HG02763 (cell line): ENCODE measurements at regions not wholly inside any gene's neighbourhood (a gene's known extent, or its start where the extent isn't known, plus 50 kb on each side); places are given as distances from the start of the nearest gene placed in this dataset.
"Not testable (repeated sequence)": the region's sequence is repeated elsewhere in the genome, so short reads cannot be mapped to it uniquely, and the experiment has no call there.

ENCODE experiments used
- ATAC-seq: cut with Tn5 transposase; IDR thresholded peaks from one replicate; pipeline ENCODE4 v1.9.1; 2021; ENCODE audit warnings: mild to moderate bottlenecking, moderate library complexity; ENCODE audit not compliant: unreplicated experiment

GRCh38 chr13:94824601-94825000 lies 112.3 kb upstream of the SOX21 start:
- ATAC-seq, result no peak

- ATAC-seq, result no peak
Observed at GRCh38 chr13:94822356-94822755, 110.0 kb upstream of the SOX21 start.

- no peak for ATAC-seq
Observed at GRCh38 chr13:94816256-94816655, 103.9 kb upstream of the SOX21 start.

- peak; percentile 83 for ATAC-seq
Observed at GRCh38 chr13:94813920-94814475, 101.7 kb upstream of the SOX21 start.

DNA sequence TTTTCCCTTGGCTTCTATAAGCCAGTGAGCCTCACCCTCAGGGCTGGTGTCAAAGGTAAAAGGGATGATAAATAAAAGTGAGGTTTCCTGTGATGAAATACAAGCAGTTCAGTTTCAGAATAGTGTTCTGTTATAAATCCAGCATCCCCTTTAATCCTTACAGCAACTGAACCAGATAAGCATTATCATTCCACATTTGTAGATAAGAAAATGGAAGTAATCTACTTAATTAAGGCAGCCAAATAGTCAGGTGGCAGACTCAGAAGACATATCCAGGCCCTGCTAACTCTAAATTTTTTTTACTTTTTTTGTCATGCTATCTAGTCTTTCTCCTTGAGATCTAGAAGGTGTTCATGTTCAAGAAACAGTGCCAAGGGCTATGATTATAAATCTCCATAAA lies 99.4 kb upstream of the SOX21 start:
- ATAC-seq, result no peak

DNA sequence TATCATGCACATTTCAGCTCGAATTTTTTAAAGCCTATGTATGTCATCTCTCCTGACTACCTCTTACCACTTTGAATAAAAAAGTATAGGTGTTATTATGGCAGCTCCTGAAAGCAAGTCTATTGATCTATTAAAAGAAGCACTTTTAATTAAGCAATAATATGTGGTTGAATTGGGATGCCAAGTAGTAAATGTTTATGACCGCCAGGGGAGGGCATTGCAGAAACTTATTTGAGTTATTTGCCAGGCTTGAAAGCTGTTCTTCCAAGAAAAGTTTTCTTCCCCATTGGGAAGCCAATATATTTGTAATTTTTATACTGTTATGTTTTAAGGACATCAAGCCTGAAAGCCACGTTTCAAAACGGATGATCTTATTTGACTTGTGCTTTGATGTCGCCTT lies 88.1 kb upstream of the SOX21 start:
- no peak for ATAC-seq

- no peak for ATAC-seq
Observed at GRCh38 chr13:94799299-94799698, 87.0 kb upstream of the SOX21 start.

DNA sequence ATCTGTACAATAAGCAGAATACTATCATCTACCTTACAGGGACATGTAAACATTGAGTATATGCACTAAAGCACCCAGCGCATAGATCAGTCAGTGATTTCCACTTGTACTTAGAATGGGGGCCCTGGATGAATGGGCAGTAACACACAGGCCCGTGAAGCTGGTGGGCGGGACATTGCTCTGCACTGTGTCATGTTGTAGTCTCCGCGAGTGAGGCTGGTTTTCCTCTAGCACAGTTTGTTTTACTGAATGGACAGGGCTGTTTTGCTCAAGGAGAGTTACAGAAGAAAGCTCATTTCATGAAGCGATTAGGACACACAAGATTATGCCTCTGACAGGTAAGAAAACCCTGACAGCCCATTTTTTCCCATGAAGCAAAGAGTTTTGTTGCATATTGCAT lies 86.4 kb upstream of the SOX21 start:
- no peak for ATAC-seq

DNA sequence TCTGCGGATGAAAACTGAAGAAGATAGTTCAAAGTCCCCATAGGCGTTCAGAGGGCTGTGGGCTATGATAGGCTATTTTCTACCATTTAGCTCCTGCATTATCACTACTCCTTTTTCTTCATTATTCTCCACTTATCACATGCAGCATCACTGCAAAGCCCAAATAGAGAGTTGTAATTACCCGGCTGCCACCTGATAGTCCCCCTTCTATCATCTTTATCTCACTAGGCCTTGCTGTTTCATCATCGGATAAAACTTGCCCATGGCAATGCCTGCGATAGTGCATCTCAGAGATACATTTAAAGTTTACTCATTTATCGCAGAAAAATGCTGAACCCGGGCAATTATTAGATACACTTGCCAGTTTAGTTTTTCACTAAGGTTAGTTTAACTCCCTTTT lies 82.9 kb upstream of the SOX21 start:
- no peak for ATAC-seq

DNA sequence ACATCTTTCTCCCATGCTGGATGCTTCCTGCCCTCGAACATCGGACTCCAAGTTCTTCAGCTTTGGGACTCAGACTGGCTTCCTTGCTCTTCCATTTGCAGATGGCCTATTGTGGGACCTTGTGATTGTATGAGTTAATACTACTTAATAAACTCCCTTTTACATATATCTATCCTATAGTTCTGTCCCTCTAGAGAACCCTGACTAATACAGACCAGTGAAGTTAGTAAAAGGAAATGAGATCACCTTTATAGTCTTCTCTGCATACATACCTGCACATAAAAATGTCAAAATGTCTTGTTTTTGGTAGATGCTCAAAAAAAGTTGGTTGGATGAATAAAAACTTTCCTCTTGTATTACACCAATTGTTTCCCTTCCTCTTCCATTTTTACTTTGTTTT lies 73.9 kb upstream of the SOX21 start:
- ATAC-seq, result not testable (repeated sequence)

DNA sequence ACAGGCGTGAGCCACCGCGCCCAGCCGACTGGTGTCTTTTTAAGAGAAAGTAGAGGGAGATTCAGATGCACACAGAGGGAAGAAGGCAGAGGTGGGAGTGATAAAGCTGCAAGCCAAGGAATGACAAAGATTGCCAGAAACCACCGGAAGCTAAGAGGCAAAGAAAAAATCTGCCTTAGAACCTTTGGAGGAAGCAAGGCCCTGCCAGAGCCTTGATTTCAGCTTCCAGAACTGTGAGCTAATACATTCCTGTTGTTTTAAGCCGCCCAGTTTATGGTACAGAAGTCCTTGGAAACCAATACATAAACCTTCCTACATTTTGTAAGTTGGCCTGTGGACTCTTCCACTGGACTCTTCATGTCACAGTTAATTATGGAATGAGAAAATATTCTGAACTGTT lies 71.7 kb upstream of the SOX21 start:
- no peak for ATAC-seq

GRCh38 chr13:94783489-94783888 lies 71.1 kb upstream of the SOX21 start:
- no peak for ATAC-seq

DNA sequence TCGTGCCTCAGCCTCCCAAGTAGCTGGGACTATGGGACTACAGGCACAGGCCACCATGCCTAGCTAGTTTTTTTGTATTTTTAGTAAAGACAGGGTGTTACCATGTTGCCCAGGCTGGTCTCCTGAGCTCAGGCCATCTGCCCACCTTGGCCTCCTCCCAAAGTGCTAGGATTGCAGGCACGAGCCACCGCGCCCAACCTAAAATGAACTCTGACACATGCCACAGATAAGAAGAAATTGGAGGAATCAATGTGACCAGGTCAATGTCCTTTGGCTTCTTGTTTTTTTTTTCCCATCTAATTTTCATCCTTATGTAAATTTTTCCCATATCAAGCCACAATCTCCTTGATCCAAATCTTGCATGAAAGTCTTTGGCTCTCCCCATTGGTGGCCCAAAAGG lies 68.1 kb upstream of the SOX21 start:
- no peak for ATAC-seq

DNA sequence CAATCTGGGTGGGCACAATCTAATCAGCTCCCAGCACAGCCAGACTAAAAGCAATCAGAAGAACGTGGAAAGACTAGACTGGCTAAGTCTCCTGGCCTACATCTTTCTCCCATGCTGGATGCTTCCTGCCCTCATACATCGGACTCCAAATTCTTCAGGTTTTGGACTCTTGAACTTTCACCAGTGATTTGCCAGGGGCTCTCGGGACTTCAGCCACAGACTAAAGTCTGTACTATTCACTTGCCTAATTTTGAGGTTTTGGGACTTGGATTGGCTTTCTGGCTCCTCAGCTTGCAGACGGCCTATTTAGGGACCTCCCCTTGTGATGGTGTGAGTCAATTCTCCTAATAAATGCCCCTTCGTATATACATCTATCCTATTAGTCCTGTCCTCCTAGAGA lies 66.6 kb upstream of the SOX21 start:
- ATAC-seq, result no peak

GRCh38 chr13:94778585-94778984 lies 66.2 kb upstream of the SOX21 start:
- no peak for ATAC-seq

DNA sequence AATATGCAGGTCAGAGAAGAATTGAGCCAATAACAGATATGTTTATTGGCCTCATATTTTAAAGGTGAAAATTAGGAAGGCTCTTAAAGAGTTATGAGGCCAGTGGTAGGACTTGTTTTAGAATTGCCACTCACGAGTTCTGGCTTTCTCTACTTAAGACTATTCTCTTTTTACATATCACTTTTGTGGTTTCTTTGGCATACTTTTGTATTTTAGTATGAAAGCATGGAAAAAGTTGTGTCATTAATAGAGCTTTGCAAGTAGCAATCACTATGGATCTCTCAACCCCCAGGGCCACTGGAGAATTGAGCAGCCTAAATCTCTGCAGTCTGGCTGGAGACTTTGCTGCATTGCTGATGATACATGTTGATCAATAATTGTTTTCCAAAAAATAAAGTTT lies 64.6 kb upstream of the SOX21 start:
- no peak for ATAC-seq

GRCh38 chr13:94776300-94776699 lies 64.0 kb upstream of the SOX21 start:
- no peak for ATAC-seq

GRCh38 chr13:94765814-94766213 lies 53.5 kb upstream of the SOX21 start:
- no peak for ATAC-seq

DNA sequence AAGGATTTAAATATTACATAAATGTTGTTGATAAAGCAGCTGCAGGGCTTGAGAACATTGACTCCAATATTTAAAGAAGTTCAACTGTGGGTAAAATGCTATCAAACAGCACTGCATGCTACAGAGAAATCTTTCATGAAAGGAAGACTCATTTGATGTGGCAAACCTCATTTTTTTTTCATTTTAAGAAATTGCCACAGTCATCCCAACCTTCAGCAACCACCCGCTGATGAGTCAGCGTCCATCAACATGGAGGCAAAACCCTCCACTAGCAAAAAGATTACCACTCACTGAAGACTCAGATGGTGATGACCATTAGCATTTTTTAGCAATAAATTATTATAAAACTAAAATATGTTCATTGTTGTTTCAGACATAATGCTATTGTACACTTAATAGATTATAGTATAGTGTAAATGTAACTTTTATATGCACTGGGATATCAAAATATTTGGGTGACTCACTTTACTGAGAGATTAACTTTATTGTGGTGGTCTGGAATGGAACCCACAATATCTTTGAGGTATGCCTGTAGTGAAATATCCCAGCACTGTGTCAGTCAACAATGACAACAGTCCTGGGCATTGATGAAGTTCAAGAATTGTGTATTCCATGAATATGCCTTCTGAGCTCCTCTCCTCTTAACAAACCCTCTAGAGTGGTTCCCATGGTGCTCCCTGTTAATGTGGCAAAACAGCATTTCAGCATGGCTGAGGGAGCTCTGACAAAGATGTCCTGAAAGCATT lies 52.4 kb upstream of the SOX21 start:
- no peak for ATAC-seq
